B cell (primary cell): ENCODE measurements at regions not wholly inside any gene's neighbourhood (a gene's known extent, or its start where the extent isn't known, plus 50 kb on each side); places are given as distances from the start of the nearest gene placed in this dataset.

Experiments used
- ATAC-seq: fragments of 200-7000 bp; cut with Tn5 transposase; one replicate; pipeline ENCODE4 v1.10.0; 2021; ENCODE audit warnings: low read depth, mild to moderate bottlenecking, moderate number of reproducible peaks, moderate library complexity
- CTCF ChIA-PET: fragments of 350-600 bp; sonication (Branson Sonifier 250); formaldehyde crosslinking; loops from one replicate; lab custom pipeline; 2021; ENCODE audit warnings: antibody characterized with exemption, inconsistent platforms; lab: Charles Lee
- POLR2A ChIA-PET: fragments of 350-600 bp; sonication (Branson Sonifier 250); formaldehyde crosslinking; loops from one replicate; lab custom pipeline; 2021; ENCODE audit warnings: antibody characterized with exemption; lab: Charles Lee
- DNase-seq: peaks from one replicate; pipeline ENCODE4 v3.0.0; 2013
- H2AFZ ChIP-seq: 2 replicates; pipeline ENCODE4 v1.6.1; 2012; ENCODE audit warnings: mild to moderate bottlenecking, low read depth, low read length; ENCODE audit not compliant: insufficient read depth, poor library complexity, severe bottlenecking
- H3K27ac ChIP-seq, 2 donors: 1 replicate in 1 of 2; 2 replicates in 1 of 2; pipeline ENCODE4 v1.5.1; 2012 to 2013; ENCODE audit warnings: low read length in 2 of 2, mild to moderate bottlenecking in 2 of 2, moderate library complexity in 1 of 2
- H3K27me3 ChIP-seq, 4 experiments: fragments of 200-600 bp in 1 of 4; sonication (generic) in 1 of 4; replicated peaks in 1 of 4; 1 replicate in 2 of 4; 2 replicates in 2 of 4; pipeline versions ENCODE4 v1.6.1 to v1.7.0; 2013 to 2016; ENCODE audit warnings: low read length in 3 of 4, mild to moderate bottlenecking in 2 of 4, mixed read lengths in 1 of 4, moderate library complexity in 1 of 4; ENCODE audit not compliant: insufficient read depth in 4 of 4, control insufficient read depth in 3 of 4; ENCODE audit errors: control extremely low read depth in 1 of 4
- H3K36me3 ChIP-seq, 2 experiments: replicated peaks in 1 of 2; 1 replicate in 1 of 2; 2 replicates in 1 of 2; pipeline versions ENCODE4 v1.6.1 to v1.7.1; 2013; ENCODE audit warnings: low read length in 1 of 2; ENCODE audit not compliant: insufficient read depth in 2 of 2, control insufficient read depth in 1 of 2; ENCODE audit errors: control extremely low read depth in 1 of 2, extremely low read depth in 1 of 2
- H3K4me1 ChIP-seq, 2 donors: fragments of 200-600 bp in 1 of 2; sonication (generic) in 1 of 2; 1 replicate in 1 of 2; 2 replicates in 1 of 2; pipeline versions ENCODE4 v1.5.1 to v1.6.1; 2013 to 2017; ENCODE audit warnings: low read length in 2 of 2; ENCODE audit not compliant: control insufficient read depth in 2 of 2, insufficient read depth in 2 of 2
- H3K4me2 ChIP-seq: replicated peaks from 2 replicates; pipeline ENCODE3; 2012; ENCODE audit warnings: mild to moderate bottlenecking, low read depth, low read length; ENCODE audit not compliant: poor library complexity, severe bottlenecking
- H3K4me3 ChIP-seq, 5 experiments: fragments of 200-600 bp in 1 of 5; sonication (generic) in 1 of 5; 1 replicate in 3 of 5; 2 replicates in 2 of 5; pipeline versions ENCODE4 v1.5.1 to v1.7.0; 2011 to 2016; ENCODE audit warnings: low read length in 4 of 5, mild to moderate bottlenecking in 4 of 5, low read depth in 2 of 5, control low read depth in 1 of 5, moderate library complexity in 1 of 5; ENCODE audit not compliant: insufficient read depth in 1 of 5; ENCODE audit errors: control extremely low read depth in 1 of 5, extremely low read depth in 1 of 5
- H3K79me2 ChIP-seq: fragments of 200-600 bp; sonication (generic); one replicate; pipeline ENCODE4 v1.6.0; 2016; ENCODE audit warnings: low read length; ENCODE audit not compliant: control insufficient read depth, insufficient read depth
- H3K9ac ChIP-seq: fragments of 200-600 bp; sonication (generic); 2 replicates; pipeline ENCODE4 v1.6.1; 2017; ENCODE audit warnings: mild to moderate bottlenecking, low read length, moderate library complexity
- H3K9me3 ChIP-seq, 3 donors: one replicate each; pipeline versions ENCODE4 v1.6.1 to v1.7.1; 2013; ENCODE audit warnings: low read length in 2 of 3; ENCODE audit not compliant: control insufficient read depth in 2 of 3, insufficient read depth in 1 of 3; ENCODE audit errors: control extremely low read depth in 1 of 3
- H4K20me1 ChIP-seq: 2 replicates; pipeline ENCODE4 v1.6.0; 2012; ENCODE audit warnings: mild to moderate bottlenecking, low read length; ENCODE audit not compliant: insufficient read depth, control insufficient read depth, poor library complexity, severe bottlenecking
- H3K27ac Mint-ChIP-seq: one replicate; pipeline ENCODE4 v1.8.0; 2021; ENCODE audit warnings: mixed read lengths
- H3K27me3 Mint-ChIP-seq: one replicate; pipeline ENCODE4 v1.8.0; 2021; ENCODE audit warnings: mixed read lengths
- H3K4me1 Mint-ChIP-seq: one replicate; pipeline ENCODE4 v1.8.0; 2021; ENCODE audit warnings: mixed read lengths
- H3K4me3 Mint-ChIP-seq: one replicate; pipeline ENCODE4 v1.8.0; 2021; ENCODE audit warnings: mixed read lengths
- H3K9me3 Mint-ChIP-seq: one replicate; pipeline ENCODE4 v1.8.0; 2022; ENCODE audit warnings: mixed read lengths; ENCODE audit not compliant: insufficient read depth
- CTCF ChIP-seq: fragments of 200-600 bp; IDR thresholded peaks from one replicate; pipeline ENCODE4 v1.8.0; 2022; ENCODE audit warnings: antibody characterized with exemption, mild to moderate bottlenecking
- EZH2 ChIP-seq: IDR thresholded peaks from 2 replicates; pipeline ENCODE4 v1.6.1; 2012; ENCODE audit warnings: borderline replicate concordance, low read depth, mild to moderate bottlenecking, moderate library complexity, low read length; ENCODE audit not compliant: insufficient read depth, poor library complexity, severe bottlenecking
- WGBS: methylation state at CpG from one replicate; pipeline ENCODE4 v1.1.5; 2013; ENCODE audit warnings: missing lambda C conversion rate; ENCODE audit not compliant: insufficient coverage; 5-methylcytosine and 5-hydroxymethylcytosine counted together
- intact Hi-C: fragments of 100-400 bp; cut with micrococcal nuclease; formaldehyde crosslinking; loops from one replicate; pipeline ENCODE4 v1.10.0; 2022

GRCh38 chr2:15731889-15732271 is 140.2 kb downstream of the DDX1 start:
- H3K4me1 Mint-ChIP-seq: peaks cover 14% of the 10 kb centered on the region

More at GRCh38 chr2:15731889-15732271, 140.2 kb downstream of the DDX1 start:
- Histone ChIP-seq H3K27ac (no peak overlapping the region), H3K9ac (no peak overlapping the region), H3K36me3 (no peaks in the 10 kb centered on the region), H2AFZ (no peak overlapping the region), H3K4me3 (no peak overlapping the region), H3K9me3 (no peaks in the 10 kb centered on the region), H3K4me1 (peaks cover 16 to 20% of the 10 kb centered on the region in 2 donors), H4K20me1 (no peaks in the 10 kb centered on the region), H3K4me2 (peak overlapping the region; percentile 26), H3K27me3 (peaks cover 0 to 9% (median 3%) of the 10 kb centered on the region in 4 experiments), H3K79me2 (no peaks in the 10 kb centered on the region)
- peaks cover 31% of the 10 kb centered on the region for H3K27me3 Mint-ChIP-seq
- DNase-seq: no peak
- ChIA-PET CTCF (no interaction called here), POLR2A (no interaction called here)
- H3K4me3 Mint-ChIP-seq: no peak overlapping the region
- TF ChIP-seq EZH2: no peak
- TF ChIP-seq CTCF: no peak
- ATAC-seq: no peak
- no peak overlapping the region for H3K27ac Mint-ChIP-seq
- intact Hi-C loops: no loop called here
- 100% methylated on average over 1 of the region's 1 CpG for WGBS
- no peaks in the 10 kb centered on the region for H3K9me3 Mint-ChIP-seq
